IMR-90 (cell line): ENCODE measurements at regions not wholly inside any gene's neighbourhood (a gene's known extent, or its start where the extent isn't known, plus 50 kb on each side); places are given as distances from the start of the nearest gene placed in this dataset.

Source experiments
- ATAC-seq: fragments of 200-7000 bp; cut with Tn5 transposase; 2 replicates; pipeline ENCODE4 v1.9.1; 2020; ENCODE audit warnings: low read depth, mild to moderate bottlenecking, moderate library complexity
- BruUV-seq: library from RNA; stranded (reverse); fragments of 400-500 nt; replicated peaks from 2 replicates; lab custom pipeline; 2021; lab: Mats Ljungman, UMichigan
- CTCF ChIA-PET: fragments of 300-600 bp; formaldehyde crosslinking; extraction: SDS; loops from one replicate; lab custom pipeline; 2021; ENCODE audit warnings: antibody characterized with exemption; lab: Yijun Ruan, JAX
- POLR2A ChIA-PET: fragments of 300-600 bp; sonication (Branson Sonifier 250); formaldehyde crosslinking; loops from one replicate; lab custom pipeline; 2022; ENCODE audit warnings: antibody characterized with exemption; ENCODE audit not compliant: unreplicated experiment; lab: Charles Lee
- DNase-seq: peaks from one replicate; pipeline ENCODE4 v3.0.0; 2013
- H2AFZ ChIP-seq: replicated peaks from 2 replicates; pipeline ENCODE3; 2013; ENCODE audit warnings: low read length, mild to moderate bottlenecking; ENCODE audit not compliant: poor library complexity
- H2AK5ac ChIP-seq: 2 replicates; pipeline ENCODE4 v1.6.1; 2013; ENCODE audit warnings: low read depth, low read length, inconsistent platforms
- H2AK9ac ChIP-seq: replicated peaks from 2 replicates; pipeline ENCODE3; 2013; ENCODE audit warnings: mild to moderate bottlenecking, low read depth, low read length, moderate library complexity; ENCODE audit not compliant: poor library complexity
- H2BK120ac ChIP-seq: 2 replicates; pipeline ENCODE4 v1.6.1; 2013; ENCODE audit warnings: low read depth, low read length, inconsistent platforms
- H2BK15ac ChIP-seq: 3 replicates; pipeline ENCODE4 v1.6.1; 2013; ENCODE audit warnings: low read depth, low read length, inconsistent platforms
- H2BK20ac ChIP-seq: 2 replicates; pipeline ENCODE4 v1.6.1; 2013; ENCODE audit warnings: low read depth, mild to moderate bottlenecking, inconsistent platforms, low read length, moderate library complexity
- H2BK5ac ChIP-seq: 2 replicates; pipeline ENCODE4 v1.6.1; 2013; ENCODE audit warnings: mild to moderate bottlenecking, low read depth, low read length, inconsistent platforms; ENCODE audit not compliant: poor library complexity, severe bottlenecking
- H3K14ac ChIP-seq: replicated peaks from 2 replicates; pipeline ENCODE4 v1.6.1; 2013; ENCODE audit warnings: low read depth, low read length, inconsistent platforms
- H3K18ac ChIP-seq: 2 replicates; pipeline ENCODE4 v1.6.1; 2013; ENCODE audit warnings: low read depth, low read length, control low read depth
- H3K23ac ChIP-seq: 2 replicates; pipeline ENCODE4 v1.6.1; 2013; ENCODE audit warnings: low read depth, low read length, inconsistent platforms
- H3K27ac ChIP-seq: 2 replicates; pipeline ENCODE4 v1.5.1; 2013; ENCODE audit warnings: mild to moderate bottlenecking, control low read depth, low read length; ENCODE audit not compliant: insufficient read depth
- H3K27me3 ChIP-seq: 2 replicates; pipeline ENCODE4 v1.6.1; 2013; ENCODE audit warnings: low read length; ENCODE audit not compliant: control insufficient read depth, insufficient read depth
- H3K36me3 ChIP-seq: 2 replicates; pipeline ENCODE4 v1.6.1; 2013; ENCODE audit warnings: low read length, mixed read lengths; ENCODE audit not compliant: control insufficient read depth, insufficient read depth
- H3K4ac ChIP-seq: 2 replicates; pipeline ENCODE4 v1.6.1; 2013; ENCODE audit warnings: low read depth, low read length, inconsistent platforms
- H3K4me1 ChIP-seq: 2 replicates; pipeline ENCODE4 v1.6.1; 2013; ENCODE audit warnings: low read length, mixed read lengths; ENCODE audit not compliant: control insufficient read depth, insufficient read depth
- H3K4me2 ChIP-seq: 2 replicates; pipeline ENCODE4 v1.6.1; 2013; ENCODE audit warnings: low read depth, mild to moderate bottlenecking, control low read depth, low read length, moderate library complexity
- H3K4me3 ChIP-seq: 2 replicates; pipeline ENCODE4 v1.5.1; 2013; ENCODE audit warnings: low read depth, mild to moderate bottlenecking, control low read depth, low read length, moderate library complexity; ENCODE audit not compliant: insufficient read depth
- H3K56ac ChIP-seq: 2 replicates; pipeline ENCODE4 v1.6.1; 2013; ENCODE audit warnings: low read length, inconsistent platforms; ENCODE audit not compliant: insufficient read depth; ENCODE audit errors: extremely low read depth
- H3K79me1 ChIP-seq, 2 experiments: 2 replicates each; pipeline ENCODE4 v1.6.1; 2013; ENCODE audit warnings: low read length in 2 of 2, inconsistent platforms in 1 of 2, low read depth in 1 of 2
- H3K9ac ChIP-seq: 2 replicates; pipeline ENCODE4 v1.6.1; 2013; ENCODE audit warnings: low read depth, low read length, control low read depth
- H3K9me1 ChIP-seq: 2 replicates; pipeline ENCODE4 v1.6.1; 2013; ENCODE audit warnings: low read length, inconsistent platforms; ENCODE audit not compliant: insufficient read depth
- H3K9me3 ChIP-seq: 2 replicates; pipeline ENCODE4 v1.6.1; 2013; ENCODE audit warnings: low read length; ENCODE audit not compliant: control insufficient read depth, insufficient read depth
- H4K20me1 ChIP-seq: 2 replicates; pipeline ENCODE4 v1.6.1; 2013; ENCODE audit warnings: low read length, inconsistent platforms; ENCODE audit not compliant: insufficient read depth
- H4K5ac ChIP-seq: 2 replicates; pipeline ENCODE4 v1.6.1; 2013; ENCODE audit warnings: mild to moderate bottlenecking, low read depth, low read length, control low read depth
- H4K8ac ChIP-seq, 2 experiments: 2 replicates each; pipeline ENCODE4 v1.6.1; 2013; ENCODE audit warnings: low read depth in 2 of 2, low read length in 2 of 2, control low read depth in 1 of 2, inconsistent platforms in 1 of 2
- H4K91ac ChIP-seq: 2 replicates; pipeline ENCODE4 v1.6.1; 2013; ENCODE audit warnings: low read depth, low read length, inconsistent platforms; ENCODE audit not compliant: insufficient read depth
- MAFK ChIP-seq: IDR thresholded peaks from 2 replicates; pipeline ENCODE4 v1.6.1; 2012; ENCODE audit warnings: low read depth, low read length, improper control_type of control experiment
- MAZ ChIP-seq: IDR thresholded peaks from 2 replicates; pipeline ENCODE4 v1.6.1; 2012; ENCODE audit warnings: low read depth, mild to moderate bottlenecking, low read length, improper control_type of control experiment, moderate library complexity, borderline replicate concordance
- dilution Hi-C: fragments of 300-500 bp; cut with HindIII; formaldehyde crosslinking; loops from one replicate; pipeline ENCODE4 v1.14.3; 2018; ENCODE audit warnings: low sequenced_read_pairs; ENCODE audit not compliant: unreplicated experiment
- in situ Hi-C: fragments of 300-500 bp; cut with MboI; formaldehyde crosslinking; loops from 3 replicates; pipeline ENCODE4 v1.14.3; 2019; ENCODE audit warnings: low sequenced_read_pairs, inconsistent platforms, mixed read lengths
- intact Hi-C: fragments of 100-400 bp; cut with micrococcal nuclease; formaldehyde crosslinking; loops from 2 replicates; pipeline ENCODE4 v1.10.0; 2022

DNA sequence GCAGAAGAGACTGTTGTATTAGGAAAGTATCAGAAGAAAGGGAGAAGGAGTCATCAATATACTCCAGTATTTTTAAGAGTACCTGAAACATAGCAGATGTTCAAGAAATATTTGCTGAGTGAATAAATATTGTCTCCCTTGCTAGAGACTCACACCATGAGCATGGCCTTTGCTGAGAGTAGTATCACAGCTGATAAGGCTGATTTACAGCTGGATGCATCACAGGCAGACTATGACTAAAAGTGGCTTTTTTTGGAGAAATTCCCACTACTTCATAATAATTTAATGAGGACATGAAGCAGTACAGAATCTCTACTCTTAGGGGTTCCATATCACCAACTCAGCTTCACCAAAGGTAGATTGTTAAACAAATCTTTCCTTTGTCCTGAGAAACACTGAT, 373.3 kb downstream of the RBM43 start:
- ATAC-seq (peak; percentile 66), DNase-seq (peak; percentile 72)
- in situ Hi-C loops = no loop called here
- Histone ChIP-seq H2BK20ac (no peak overlapping the region), H3K14ac (no peak overlapping the region), H3K4me3 (no peak overlapping the region), H3K9me3 (no peaks in the 10 kb centered on the region), H2BK120ac (no peak overlapping the region), H4K91ac (no peak overlapping the region), H2AFZ (no peak overlapping the region), H3K27me3 (no peaks in the 10 kb centered on the region), H2BK5ac (no peak overlapping the region), H3K4me1 (no peaks in the 10 kb centered on the region), H2AK5ac (no peak overlapping the region), H3K27ac (no peak overlapping the region), H3K23ac (no peak overlapping the region), H3K79me1 (no peaks in the 10 kb centered on the region), H3K56ac (no peak overlapping the region), H4K8ac (no peak overlapping the region), H2BK15ac (no peak overlapping the region), H4K5ac (no peak overlapping the region), H2AK9ac (no peak overlapping the region), H3K18ac (no peak overlapping the region), H3K4me2 (no peak overlapping the region), H3K9ac (no peak overlapping the region), H3K9me1 (no peaks in the 10 kb centered on the region), H3K36me3 (no peaks in the 10 kb centered on the region), H4K20me1 (no peaks in the 10 kb centered on the region), H3K4ac (no peak overlapping the region)
- intact Hi-C loops = no loop called here
- dilution Hi-C loops = no loop called here
- ChIA-PET CTCF (interaction anchor here (0.7 kb wide), 1 partner anchor 55 kb away, joined by 3 read pairs; no protein-coding TSS in a partner anchor), POLR2A (no interaction called here)
- BruUV-seq = no TSS peak
- TF ChIP-seq MAFK = peak; percentile 49
- no peak for TF ChIP-seq MAZ
